Type B pancreatic cell (in vitro differentiated cells): ENCODE measurements at regions not wholly inside any gene's neighbourhood (a gene's known extent, or its start where the extent isn't known, plus 50 kb on each side); places are given as distances from the start of the nearest gene placed in this dataset.

Experiments
- DNase-seq: peaks from one replicate; pipeline ENCODE4 v3.0.0; 2021; ENCODE audit warnings: mixed read lengths; ENCODE audit not compliant: unreplicated experiment; ENCODE audit errors: extremely low spot score
- H3K27ac Mint-ChIP-seq: 2 replicates; pipeline ENCODE4 v1.8.0; 2021; ENCODE audit warnings: mild to moderate bottlenecking, mixed read lengths
- H3K27me3 Mint-ChIP-seq: 2 replicates; pipeline ENCODE4 v1.8.0; 2021; ENCODE audit warnings: mixed read lengths
- H3K36me3 Mint-ChIP-seq: 2 replicates; pipeline ENCODE4 v1.8.0; 2021; ENCODE audit warnings: mixed read lengths
- H3K4me1 Mint-ChIP-seq: one replicate; pipeline ENCODE4 v1.8.0; 2021; ENCODE audit warnings: mixed read lengths; ENCODE audit not compliant: unreplicated experiment
- H3K4me3 Mint-ChIP-seq: 2 replicates; pipeline ENCODE4 v1.8.0; 2021; ENCODE audit warnings: mild to moderate bottlenecking, mixed read lengths
- H3K9me3 Mint-ChIP-seq: 2 replicates; pipeline ENCODE4 v1.8.0; 2021; ENCODE audit warnings: mixed read lengths
- TF ChIP-seq, protein P1 (sequence below): fragments of 200-600 bp; sonication (generic); conservative IDR thresholded peaks from 2 replicates; pipeline ENCODE4 v1.5.0; 2021; ENCODE audit warnings: antibody characterized with exemption, mild to moderate bottlenecking

DNA sequence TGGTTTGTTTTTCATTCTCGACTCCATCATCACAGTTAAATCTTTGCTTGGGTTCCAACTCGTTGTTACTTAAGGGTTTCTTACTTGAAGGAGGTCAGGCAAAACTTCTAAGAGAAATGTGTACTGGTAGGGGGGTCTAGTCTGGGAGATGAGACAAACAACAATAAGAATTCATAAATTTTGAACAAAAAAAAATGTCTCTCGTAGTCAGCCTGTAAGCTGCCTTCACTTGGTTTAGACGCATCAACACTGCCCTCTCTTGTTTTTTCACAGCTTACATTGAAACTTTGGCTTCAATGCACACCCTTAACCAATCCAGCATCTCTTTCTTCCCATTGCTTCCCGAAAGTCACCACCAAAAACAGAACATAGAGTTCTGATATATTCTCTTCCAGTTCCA, 576.4 kb upstream of the PIK3C3 start:
- Mint-ChIP-seq H3K27me3 (no peaks in the 10 kb centered on the region), H3K36me3 (peaks cover under 1% of the 10 kb centered on the region), H3K4me1 (peaks cover 3% of the 10 kb centered on the region), H3K27ac (no peak overlapping the region), H3K9me3 (no peaks in the 10 kb centered on the region), H3K4me3 (no peak overlapping the region)
- TF ChIP-seq, protein P1, sequence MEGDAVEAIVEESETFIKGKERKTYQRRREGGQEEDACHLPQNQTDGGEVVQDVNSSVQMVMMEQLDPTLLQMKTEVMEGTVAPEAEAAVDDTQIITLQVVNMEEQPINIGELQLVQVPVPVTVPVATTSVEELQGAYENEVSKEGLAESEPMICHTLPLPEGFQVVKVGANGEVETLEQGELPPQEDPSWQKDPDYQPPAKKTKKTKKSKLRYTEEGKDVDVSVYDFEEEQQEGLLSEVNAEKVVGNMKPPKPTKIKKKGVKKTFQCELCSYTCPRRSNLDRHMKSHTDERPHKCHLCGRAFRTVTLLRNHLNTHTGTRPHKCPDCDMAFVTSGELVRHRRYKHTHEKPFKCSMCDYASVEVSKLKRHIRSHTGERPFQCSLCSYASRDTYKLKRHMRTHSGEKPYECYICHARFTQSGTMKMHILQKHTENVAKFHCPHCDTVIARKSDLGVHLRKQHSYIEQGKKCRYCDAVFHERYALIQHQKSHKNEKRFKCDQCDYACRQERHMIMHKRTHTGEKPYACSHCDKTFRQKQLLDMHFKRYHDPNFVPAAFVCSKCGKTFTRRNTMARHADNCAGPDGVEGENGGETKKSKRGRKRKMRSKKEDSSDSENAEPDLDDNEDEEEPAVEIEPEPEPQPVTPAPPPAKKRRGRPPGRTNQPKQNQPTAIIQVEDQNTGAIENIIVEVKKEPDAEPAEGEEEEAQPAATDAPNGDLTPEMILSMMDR: peak; percentile 62
- DNase-seq: no peak

DNA sequence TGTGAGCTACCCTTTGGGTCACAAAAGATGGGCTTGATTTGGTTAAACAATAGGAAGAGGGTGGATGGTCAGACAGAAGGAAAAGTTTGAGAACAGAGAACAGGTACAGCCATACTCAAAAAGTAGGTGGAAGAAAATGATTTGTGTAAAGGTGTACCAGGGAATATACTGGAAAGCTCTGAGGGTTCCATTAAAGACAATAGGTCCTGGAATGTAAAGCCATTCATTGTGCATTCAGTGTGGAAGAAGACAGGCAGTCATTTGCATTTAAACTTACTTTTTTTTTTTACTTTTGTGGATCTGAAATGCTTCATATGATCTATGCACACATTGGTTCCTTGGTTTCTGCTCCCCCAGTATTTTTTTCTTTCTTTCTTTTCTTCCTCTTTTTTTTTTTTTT, 581.4 kb upstream of the PIK3C3 start:
- TF ChIP-seq, protein P1: no peak
- no peaks in the 10 kb centered on the region for H3K27me3 Mint-ChIP-seq
- H3K36me3 Mint-ChIP-seq: peaks cover 3% of the 10 kb centered on the region
- H3K9me3 Mint-ChIP-seq: no peaks in the 10 kb centered on the region
- peaks cover 2% of the 10 kb centered on the region for H3K4me1 Mint-ChIP-seq
- no peak for DNase-seq
- H3K4me3 Mint-ChIP-seq: no peak overlapping the region
- no peak overlapping the region for H3K27ac Mint-ChIP-seq

DNA sequence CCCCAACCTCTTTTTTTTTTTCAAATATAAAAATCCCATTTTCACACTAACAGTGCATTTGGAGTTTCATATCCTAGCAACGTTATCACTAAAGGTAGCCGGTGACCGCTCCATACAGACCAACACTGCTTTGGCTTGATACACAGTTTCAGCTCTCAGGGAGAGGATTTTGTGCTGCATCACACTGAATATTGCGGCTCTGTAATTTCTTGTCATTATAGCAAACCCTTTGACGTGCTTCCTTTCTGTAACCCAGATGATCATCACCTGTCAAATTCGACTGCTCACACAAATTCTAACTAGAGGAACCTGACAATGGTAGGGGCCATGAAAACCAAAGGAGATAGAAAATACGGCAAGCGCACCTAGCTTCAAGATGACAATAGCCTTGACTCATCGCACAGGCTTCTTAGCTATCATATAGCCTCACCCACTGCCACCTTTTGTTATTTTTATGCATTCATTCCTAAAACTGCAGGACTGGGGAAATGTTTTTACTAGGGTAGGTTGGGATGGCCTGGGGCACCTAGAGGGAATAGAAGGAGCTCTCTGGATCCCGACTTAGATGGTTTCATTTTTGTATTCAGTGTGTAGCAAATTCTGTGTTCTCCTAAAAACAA, 582.9 kb upstream of the PIK3C3 start:
- Mint-ChIP-seq H3K27ac (no peak overlapping the region), H3K9me3 (no peaks in the 10 kb centered on the region), H3K4me1 (no peaks in the 10 kb centered on the region), H3K27me3 (no peaks in the 10 kb centered on the region), H3K4me3 (peak overlapping the region; percentile 9), H3K36me3 (peaks cover 3% of the 10 kb centered on the region)
- TF ChIP-seq, protein P1: no peak
- DNase-seq: no peak

DNA sequence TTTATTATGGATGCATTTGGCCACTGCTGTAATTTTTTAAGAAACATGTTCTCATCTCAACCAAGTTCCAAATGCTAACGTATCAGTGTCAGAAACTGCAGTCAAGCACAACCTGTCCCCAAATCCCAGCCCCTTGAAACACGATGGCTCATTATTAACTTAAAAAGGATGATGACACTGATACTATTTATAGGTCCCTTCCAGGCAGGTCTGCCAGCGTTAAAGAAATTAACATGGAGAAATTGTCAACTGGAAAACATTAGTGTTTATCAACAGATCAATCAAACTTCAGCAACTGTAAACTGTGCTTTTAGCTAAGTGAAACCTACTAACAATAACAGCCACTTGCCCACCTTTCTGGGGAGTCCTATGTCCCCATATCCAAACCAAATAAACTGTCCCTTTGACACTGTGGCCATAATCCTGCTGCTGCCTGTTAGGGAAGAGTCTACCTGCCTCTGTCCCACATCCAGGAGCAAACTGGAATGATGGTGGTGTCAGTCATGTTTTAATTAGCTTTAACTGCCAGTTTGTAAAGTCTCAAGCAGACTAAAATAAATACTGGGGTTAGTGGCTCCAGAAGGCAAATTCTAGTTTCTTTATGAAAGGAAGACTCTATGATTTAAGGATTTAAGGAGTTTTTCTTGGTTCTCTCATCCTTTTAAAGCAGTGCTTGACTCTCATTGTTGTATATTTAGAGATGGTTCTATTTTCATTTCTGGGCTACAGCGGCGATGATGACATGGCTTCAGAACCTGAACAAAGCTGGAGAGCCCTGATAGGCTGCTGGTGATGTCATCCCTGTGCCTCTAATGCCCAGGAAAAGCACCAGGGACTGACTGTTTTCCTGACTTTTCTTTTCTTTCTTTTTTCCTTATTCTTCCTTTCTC, 583.6 kb upstream of the PIK3C3 start:
- TF ChIP-seq, protein P1: no peak
- no peak for DNase-seq
- Mint-ChIP-seq H3K27me3 (no peaks in the 10 kb centered on the region), H3K9me3 (no peaks in the 10 kb centered on the region), H3K36me3 (peaks cover 3% of the 10 kb centered on the region), H3K27ac (no peak overlapping the region), H3K4me3 (peak overlapping the region; percentile 9), H3K4me1 (no peaks in the 10 kb centered on the region)

DNA sequence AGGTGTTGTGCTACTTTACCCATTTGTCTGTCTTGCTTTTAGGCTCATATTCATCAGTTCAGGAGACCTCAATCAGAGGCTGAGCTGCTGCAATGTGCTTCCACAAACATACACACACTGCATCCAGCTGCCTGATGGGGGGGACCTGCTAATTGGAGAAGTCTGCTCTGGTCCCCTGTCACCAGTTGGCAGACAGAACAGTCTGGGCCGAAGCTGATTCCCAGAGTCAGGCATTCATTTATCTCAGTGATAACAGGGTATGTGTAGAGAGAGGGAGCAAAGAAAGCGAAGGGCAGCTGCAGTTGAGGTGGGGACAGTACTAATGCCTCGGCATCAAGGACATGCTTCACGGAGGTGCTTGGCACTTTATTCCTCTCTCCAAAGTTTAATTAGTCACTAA, 584.3 kb upstream of the PIK3C3 start:
- Mint-ChIP-seq H3K36me3 (peaks cover 3% of the 10 kb centered on the region), H3K27me3 (no peaks in the 10 kb centered on the region), H3K4me3 (no peak overlapping the region), H3K27ac (no peak overlapping the region), H3K4me1 (no peaks in the 10 kb centered on the region), H3K9me3 (no peaks in the 10 kb centered on the region)
- TF ChIP-seq, protein P1: no peak
- no peak for DNase-seq
